SK-N-SH treated with all-trans-retinoic acid at 6 μM for 48 hours (cell line): ENCODE measurements at regions not wholly inside any gene's neighbourhood (a gene's known extent, or its start where the extent isn't known, plus 50 kb on each side); places are given as distances from the start of the nearest gene placed in this dataset.

Source experiments
- ATAC-seq: fragments of 200-7000 bp; cut with Tn5 transposase; 3 replicates; pipeline ENCODE4 v1.9.1; 2020; ENCODE audit warnings: mild to moderate bottlenecking, moderate library complexity
- ARNTL ChIP-seq: fragments of 450-650 bp; formaldehyde crosslinking; IDR thresholded peaks from 2 replicates; pipeline ENCODE4 v1.5.0; 2020; ENCODE audit warnings: low read depth, mild to moderate bottlenecking, moderate library complexity, borderline replicate concordance
- BACH2 ChIP-seq: fragments of 250-450 bp; sonication (Bioruptor Pico); IDR thresholded peaks from 2 replicates; pipeline ENCODE4 v1.9.0; 2021; ENCODE audit warnings: mild to moderate bottlenecking, borderline replicate concordance
- CSDC2 ChIP-seq: fragments of 250-450 bp; sonication (Bioruptor Pico); IDR thresholded peaks from 2 replicates; pipeline ENCODE4 v1.5.0; 2020; ENCODE audit warnings: mild to moderate bottlenecking, moderate library complexity
- ESRRG ChIP-seq: fragments of 250-450 bp; sonication (Bioruptor Pico); IDR thresholded peaks from 2 replicates; pipeline ENCODE4 v1.6.1; 2021; ENCODE audit warnings: mild to moderate bottlenecking
- GLIS3 ChIP-seq: fragments of 250-450 bp; sonication (Bioruptor Pico); IDR thresholded peaks from 2 replicates; pipeline ENCODE4 v1.5.0; 2020; ENCODE audit warnings: mild to moderate bottlenecking, moderate library complexity
- ISL1 ChIP-seq: fragments of 250-450 bp; sonication (Bioruptor Pico); IDR thresholded peaks from 2 replicates; pipeline ENCODE4 v2.1.2; 2022; ENCODE audit warnings: mild to moderate bottlenecking, moderate library complexity
- OSR1 ChIP-seq: fragments of 250-450 bp; sonication (Bioruptor Pico); IDR thresholded peaks from 2 replicates; pipeline ENCODE4 v1.8.0; 2022; ENCODE audit warnings: moderate library complexity, mild to moderate bottlenecking, inconsistent platforms
- PATZ1 ChIP-seq: fragments of 250-450 bp; sonication (Bioruptor Pico); IDR thresholded peaks from 2 replicates; pipeline ENCODE4 v1.8.0; 2020; ENCODE audit warnings: mild to moderate bottlenecking, moderate library complexity, borderline replicate concordance
- POU6F1 ChIP-seq: fragments of 250-450 bp; sonication (Bioruptor Pico); IDR thresholded peaks from 2 replicates; pipeline ENCODE4 v1.8.0; 2021; ENCODE audit warnings: low read depth, mild to moderate bottlenecking, moderate library complexity, borderline replicate concordance
- PPARA ChIP-seq: fragments of 250-450 bp; sonication (Bioruptor Pico); IDR thresholded peaks from 2 replicates; pipeline ENCODE4 v1.5.0; 2020; ENCODE audit warnings: mild to moderate bottlenecking, borderline replicate concordance
- RARB ChIP-seq: fragments of 250-450 bp; sonication (Bioruptor Pico); IDR thresholded peaks from 2 replicates; pipeline ENCODE4 v1.8.0; 2021; ENCODE audit warnings: mild to moderate bottlenecking, moderate library complexity
- SNAI2 ChIP-seq: fragments of 250-450 bp; sonication (Bioruptor Pico); IDR thresholded peaks from 2 replicates; pipeline ENCODE4 v1.5.0; 2020; ENCODE audit warnings: mild to moderate bottlenecking, moderate library complexity
- TCF4 ChIP-seq: fragments of 250-450 bp; sonication (Bioruptor Pico); IDR thresholded peaks from 2 replicates; pipeline ENCODE4 v1.8.0; 2021; ENCODE audit warnings: mild to moderate bottlenecking, moderate library complexity, borderline replicate concordance
- TOX ChIP-seq: fragments of 250-450 bp; sonication (Bioruptor Pico); IDR thresholded peaks from 2 replicates; pipeline ENCODE4 v1.8.0; 2021; ENCODE audit warnings: mild to moderate bottlenecking, moderate library complexity, borderline replicate concordance
- ZC3H10 ChIP-seq: fragments of 250-450 bp; sonication (Bioruptor Pico); IDR thresholded peaks from 2 replicates; pipeline ENCODE4 v1.5.1; 2021; ENCODE audit warnings: mild to moderate bottlenecking, moderate library complexity
- ZFP3 ChIP-seq: fragments of 250-450 bp; sonication (Bioruptor Pico); IDR thresholded peaks from 2 replicates; pipeline ENCODE4 v1.5.0; 2020; ENCODE audit warnings: mild to moderate bottlenecking, moderate library complexity
- ZFP30 ChIP-seq: fragments of 450-650 bp; formaldehyde crosslinking; IDR thresholded peaks from 2 replicates; pipeline ENCODE4 v1.5.0; 2022; ENCODE audit warnings: mild to moderate bottlenecking, moderate library complexity
- ZNF565 ChIP-seq: fragments of 450-650 bp; formaldehyde crosslinking; conservative IDR thresholded peaks from 2 replicates; pipeline ENCODE4 v1.5.0; 2020; ENCODE audit warnings: low read depth, mild to moderate bottlenecking, moderate library complexity
- ZNF70 ChIP-seq: fragments of 450-650 bp; formaldehyde crosslinking; IDR thresholded peaks from 2 replicates; pipeline ENCODE4 v1.5.0; 2020; ENCODE audit warnings: mild to moderate bottlenecking, moderate library complexity
- ZNF8 ChIP-seq: fragments of 450-650 bp; formaldehyde crosslinking; IDR thresholded peaks from 2 replicates; pipeline ENCODE4 v1.5.0; 2020; ENCODE audit warnings: mild to moderate bottlenecking, moderate library complexity
- TF ChIP-seq, protein P1 (sequence below): fragments of 250-450 bp; sonication (Bioruptor Pico); IDR thresholded peaks from 2 replicates; pipeline ENCODE4 v1.5.1; 2021; ENCODE audit warnings: mild to moderate bottlenecking, moderate library complexity
- TF ChIP-seq, protein P2 (sequence below): fragments of 250-450 bp; sonication (Bioruptor Pico); IDR thresholded peaks from 2 replicates; pipeline ENCODE4 v1.5.1; 2020; ENCODE audit warnings: low read depth, mild to moderate bottlenecking, moderate library complexity
- TF ChIP-seq, protein P3 (sequence below): fragments of 250-450 bp; sonication (Bioruptor Pico); IDR thresholded peaks from 2 replicates; pipeline ENCODE4 v1.5.0; 2020; ENCODE audit warnings: mild to moderate bottlenecking, moderate library complexity

DNA sequence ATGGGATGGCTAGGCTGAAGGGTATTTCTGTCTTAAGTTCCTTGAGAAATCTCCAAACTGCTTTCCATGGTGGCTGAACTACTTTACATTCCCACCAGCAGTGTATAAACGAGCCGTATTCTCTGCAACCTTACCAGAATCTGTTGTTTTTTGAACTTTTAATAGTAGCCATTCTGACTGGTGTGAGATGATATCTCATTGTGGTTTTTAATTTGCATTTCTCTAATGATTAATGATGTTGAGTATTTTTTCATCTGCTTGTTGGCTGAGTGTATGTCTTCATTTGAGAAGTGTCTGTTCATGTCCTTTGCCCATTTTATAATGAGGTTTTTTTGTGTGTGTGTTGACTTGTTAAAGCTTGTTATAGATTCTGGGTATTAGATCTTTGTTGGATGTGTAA lies 226.8 kb upstream of the IGFBP3 start (continued):
- no peak for TF ChIP-seq PATZ1 (CRISPR knock-in tag)
- TF ChIP-seq RARB (CRISPR knock-in tag): no peak

GRCh38 chr7:46146454-46147255 lies 225.6 kb upstream of the IGFBP3 start:
- peak; percentile 48 for ATAC-seq
- no peak for TF ChIP-seq SNAI2
- TF ChIP-seq CSDC2 (CRISPR knock-in tag): 0 out of 2 replicates have a peak, but pooled peaks have one; percentile 30
- no peak for TF ChIP-seq ZFP3 (CRISPR knock-in tag)
- no peak for TF ChIP-seq ESRRG (CRISPR knock-in tag)
- TF ChIP-seq, protein P1, sequence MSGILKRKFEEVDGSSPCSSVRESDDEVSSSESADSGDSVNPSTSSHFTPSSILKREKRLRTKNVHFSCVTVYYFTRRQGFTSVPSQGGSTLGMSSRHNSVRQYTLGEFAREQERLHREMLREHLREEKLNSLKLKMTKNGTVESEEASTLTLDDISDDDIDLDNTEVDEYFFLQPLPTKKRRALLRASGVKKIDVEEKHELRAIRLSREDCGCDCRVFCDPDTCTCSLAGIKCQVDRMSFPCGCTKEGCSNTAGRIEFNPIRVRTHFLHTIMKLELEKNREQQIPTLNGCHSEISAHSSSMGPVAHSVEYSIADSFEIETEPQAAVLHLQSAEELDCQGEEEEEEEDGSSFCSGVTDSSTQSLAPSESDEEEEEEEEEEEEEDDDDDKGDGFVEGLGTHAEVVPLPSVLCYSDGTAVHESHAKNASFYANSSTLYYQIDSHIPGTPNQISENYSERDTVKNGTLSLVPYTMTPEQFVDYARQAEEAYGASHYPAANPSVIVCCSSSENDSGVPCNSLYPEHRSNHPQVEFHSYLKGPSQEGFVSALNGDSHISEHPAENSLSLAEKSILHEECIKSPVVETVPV (CRISPR knock-in tag): no peak
- no peak for TF ChIP-seq ZNF70 (CRISPR knock-in tag)

DNA sequence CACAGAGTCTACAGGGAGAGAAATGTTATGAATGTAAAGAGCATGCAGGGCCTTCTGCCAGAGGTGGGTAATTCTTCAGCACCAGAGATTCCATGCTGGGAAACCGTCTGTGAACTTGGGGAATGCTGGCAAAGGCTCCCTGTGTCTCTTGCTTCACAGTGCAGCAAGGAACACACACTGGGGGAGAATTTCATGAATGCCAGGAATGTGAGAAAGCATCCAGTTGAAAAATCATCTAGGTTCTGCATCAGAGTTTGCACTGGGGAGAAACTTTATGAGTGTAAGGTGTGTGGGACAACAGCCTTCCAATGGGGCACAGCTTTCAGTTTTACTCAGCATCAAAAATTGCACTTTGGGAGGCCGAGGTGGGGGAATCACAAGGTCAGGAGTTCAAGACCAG lies 224.3 kb upstream of the IGFBP3 start:
- ATAC-seq: peak; percentile 96
- TF ChIP-seq ESRRG (CRISPR knock-in tag): peak; percentile 58; the same call in 1 of the 2 replicates
- TF ChIP-seq CSDC2 (CRISPR knock-in tag): peak; percentile 60; the same call in 1 of the 2 replicates
- no peak for TF ChIP-seq OSR1 (CRISPR knock-in tag)
- no peak for TF ChIP-seq ZC3H10 (CRISPR knock-in tag)
- TF ChIP-seq, protein P1 (CRISPR knock-in tag): peak; percentile 68; the same call in 1 of the 2 replicates
- TF ChIP-seq PPARA: no peak
- TF ChIP-seq, protein P2, sequence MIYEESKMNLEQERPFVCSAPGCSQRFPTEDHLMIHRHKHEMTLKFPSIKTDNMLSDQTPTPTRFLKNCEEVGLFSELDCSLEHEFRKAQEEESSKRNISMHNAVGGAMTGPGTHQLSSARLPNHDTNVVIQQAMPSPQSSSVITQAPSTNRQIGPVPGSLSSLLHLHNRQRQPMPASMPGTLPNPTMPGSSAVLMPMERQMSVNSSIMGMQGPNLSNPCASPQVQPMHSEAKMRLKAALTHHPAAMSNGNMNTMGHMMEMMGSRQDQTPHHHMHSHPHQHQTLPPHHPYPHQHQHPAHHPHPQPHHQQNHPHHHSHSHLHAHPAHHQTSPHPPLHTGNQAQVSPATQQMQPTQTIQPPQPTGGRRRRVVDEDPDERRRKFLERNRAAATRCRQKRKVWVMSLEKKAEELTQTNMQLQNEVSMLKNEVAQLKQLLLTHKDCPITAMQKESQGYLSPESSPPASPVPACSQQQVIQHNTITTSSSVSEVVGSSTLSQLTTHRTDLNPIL (CRISPR knock-in tag): peak; percentile 88
- peak; percentile 74; the same call in 1 of the 2 replicates for TF ChIP-seq PATZ1 (CRISPR knock-in tag)
- TF ChIP-seq GLIS3: peak; percentile 83
- TF ChIP-seq ZFP30 (CRISPR knock-in tag): no peak
- peak; percentile 96 for TF ChIP-seq POU6F1
- peak; percentile 68; the same call in 1 of the 2 replicates for TF ChIP-seq SNAI2
- peak; percentile 98 for TF ChIP-seq ISL1 (CRISPR knock-in tag)
- no peak for TF ChIP-seq ZNF8 (CRISPR knock-in tag)
- TF ChIP-seq, protein P3, sequence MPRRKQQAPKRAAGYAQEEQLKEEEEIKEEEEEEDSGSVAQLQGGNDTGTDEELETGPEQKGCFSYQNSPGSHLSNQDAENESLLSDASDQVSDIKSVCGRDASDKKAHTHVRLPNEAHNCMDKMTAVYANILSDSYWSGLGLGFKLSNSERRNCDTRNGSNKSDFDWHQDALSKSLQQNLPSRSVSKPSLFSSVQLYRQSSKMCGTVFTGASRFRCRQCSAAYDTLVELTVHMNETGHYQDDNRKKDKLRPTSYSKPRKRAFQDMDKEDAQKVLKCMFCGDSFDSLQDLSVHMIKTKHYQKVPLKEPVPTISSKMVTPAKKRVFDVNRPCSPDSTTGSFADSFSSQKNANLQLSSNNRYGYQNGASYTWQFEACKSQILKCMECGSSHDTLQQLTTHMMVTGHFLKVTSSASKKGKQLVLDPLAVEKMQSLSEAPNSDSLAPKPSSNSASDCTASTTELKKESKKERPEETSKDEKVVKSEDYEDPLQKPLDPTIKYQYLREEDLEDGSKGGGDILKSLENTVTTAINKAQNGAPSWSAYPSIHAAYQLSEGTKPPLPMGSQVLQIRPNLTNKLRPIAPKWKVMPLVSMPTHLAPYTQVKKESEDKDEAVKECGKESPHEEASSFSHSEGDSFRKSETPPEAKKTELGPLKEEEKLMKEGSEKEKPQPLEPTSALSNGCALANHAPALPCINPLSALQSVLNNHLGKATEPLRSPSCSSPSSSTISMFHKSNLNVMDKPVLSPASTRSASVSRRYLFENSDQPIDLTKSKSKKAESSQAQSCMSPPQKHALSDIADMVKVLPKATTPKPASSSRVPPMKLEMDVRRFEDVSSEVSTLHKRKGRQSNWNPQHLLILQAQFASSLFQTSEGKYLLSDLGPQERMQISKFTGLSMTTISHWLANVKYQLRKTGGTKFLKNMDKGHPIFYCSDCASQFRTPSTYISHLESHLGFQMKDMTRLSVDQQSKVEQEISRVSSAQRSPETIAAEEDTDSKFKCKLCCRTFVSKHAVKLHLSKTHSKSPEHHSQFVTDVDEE (CRISPR knock-in tag): peak; percentile 24; the same call in 1 of the 2 replicates
- TF ChIP-seq TOX (CRISPR knock-in tag): no peak
- TF ChIP-seq TCF4: no peak
- no peak for TF ChIP-seq RARB (CRISPR knock-in tag)
- no peak for TF ChIP-seq ZNF70 (CRISPR knock-in tag)
- TF ChIP-seq ARNTL (CRISPR knock-in tag): no peak
- no peak for TF ChIP-seq BACH2
- peak; percentile 47; the same call in 1 of the 2 replicates for TF ChIP-seq ZFP3 (CRISPR knock-in tag)
- no peak for TF ChIP-seq ZNF565
